Loucy (cell line): ENCODE measurements at regions not wholly inside any gene's neighbourhood (a gene's known extent, or its start where the extent isn't known, plus 50 kb on each side); places are given as distances from the start of the nearest gene placed in this dataset.

Source experiments
- EZH2phosphoT487 ChIP-seq: fragments of 200-600 bp; IDR thresholded peaks from 2 replicates; pipeline ENCODE4 v1.6.1; 2018; ENCODE audit warnings: antibody characterized with exemption, mild to moderate bottlenecking, moderate library complexity, borderline replicate concordance
- TF ChIP-seq, protein P1 (sequence below): fragments of 200-600 bp; sonication (generic); conservative IDR thresholded peaks from 2 replicates; pipeline ENCODE4 v1.5.1; 2014; ENCODE audit warnings: mild to moderate bottlenecking, antibody characterized with exemption, low read length

- TF ChIP-seq, protein P1, sequence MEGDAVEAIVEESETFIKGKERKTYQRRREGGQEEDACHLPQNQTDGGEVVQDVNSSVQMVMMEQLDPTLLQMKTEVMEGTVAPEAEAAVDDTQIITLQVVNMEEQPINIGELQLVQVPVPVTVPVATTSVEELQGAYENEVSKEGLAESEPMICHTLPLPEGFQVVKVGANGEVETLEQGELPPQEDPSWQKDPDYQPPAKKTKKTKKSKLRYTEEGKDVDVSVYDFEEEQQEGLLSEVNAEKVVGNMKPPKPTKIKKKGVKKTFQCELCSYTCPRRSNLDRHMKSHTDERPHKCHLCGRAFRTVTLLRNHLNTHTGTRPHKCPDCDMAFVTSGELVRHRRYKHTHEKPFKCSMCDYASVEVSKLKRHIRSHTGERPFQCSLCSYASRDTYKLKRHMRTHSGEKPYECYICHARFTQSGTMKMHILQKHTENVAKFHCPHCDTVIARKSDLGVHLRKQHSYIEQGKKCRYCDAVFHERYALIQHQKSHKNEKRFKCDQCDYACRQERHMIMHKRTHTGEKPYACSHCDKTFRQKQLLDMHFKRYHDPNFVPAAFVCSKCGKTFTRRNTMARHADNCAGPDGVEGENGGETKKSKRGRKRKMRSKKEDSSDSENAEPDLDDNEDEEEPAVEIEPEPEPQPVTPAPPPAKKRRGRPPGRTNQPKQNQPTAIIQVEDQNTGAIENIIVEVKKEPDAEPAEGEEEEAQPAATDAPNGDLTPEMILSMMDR: no peak
- no peak for TF ChIP-seq EZH2phosphoT487
Measured at GRCh38 chr2:46825939-46826568, 89.6 kb downstream of the MCFD2 start.
